Calu3 (cell line): ENCODE measurements at regions not wholly inside any gene's neighbourhood (a gene's known extent, or its start where the extent isn't known, plus 50 kb on each side); places are given as distances from the start of the nearest gene placed in this dataset.

Experiments
- BruUV-seq: library from RNA; stranded (reverse); fragments of 400-500 nt; replicated peaks from 2 replicates; lab custom pipeline; 2021; lab: Mats Ljungman, UMichigan
- CTCF ChIA-PET: fragments of 300-600 bp; sonication (Branson Sonifier 250); formaldehyde crosslinking; loops from one replicate; lab custom pipeline; 2022; ENCODE audit warnings: antibody characterized with exemption; lab: Charles Lee
- DNase-seq: peaks from one replicate; pipeline ENCODE4 v3.0.0; 2022
- H3K27ac Mint-ChIP-seq: one replicate; pipeline ENCODE4 v1.8.0; 2022; ENCODE audit warnings: mixed read lengths; ENCODE audit not compliant: unreplicated experiment
- H3K27me3 Mint-ChIP-seq: one replicate; pipeline ENCODE4 v1.8.0; 2022; ENCODE audit warnings: mixed read lengths; ENCODE audit not compliant: unreplicated experiment
- H3K36me3 Mint-ChIP-seq: one replicate; pipeline ENCODE4 v1.8.0; 2022; ENCODE audit warnings: mild to moderate bottlenecking, moderate library complexity, mixed read lengths; ENCODE audit not compliant: insufficient read depth, unreplicated experiment
- H3K4me1 Mint-ChIP-seq: one replicate; pipeline ENCODE4 v1.8.0; 2022; ENCODE audit warnings: mild to moderate bottlenecking, low read depth, mixed read lengths; ENCODE audit not compliant: unreplicated experiment
- H3K4me3 Mint-ChIP-seq: one replicate; pipeline ENCODE4 v1.8.0; 2022; ENCODE audit warnings: mild to moderate bottlenecking, low read depth, moderate library complexity, mixed read lengths; ENCODE audit not compliant: unreplicated experiment
- H3K9me3 Mint-ChIP-seq: one replicate; pipeline ENCODE4 v1.8.0; 2022; ENCODE audit warnings: low read depth, mixed read lengths; ENCODE audit not compliant: unreplicated experiment
- CTCF ChIP-seq: fragments of 200-600 bp; IDR thresholded peaks from one replicate; pipeline ENCODE4 v1.8.0; 2022; ENCODE audit warnings: antibody characterized with exemption; ENCODE audit not compliant: unreplicated experiment
- intact Hi-C: fragments of 100-400 bp; cut with micrococcal nuclease; formaldehyde crosslinking; loops from one replicate; pipeline ENCODE4 v1.10.0; 2022; ENCODE audit not compliant: unreplicated experiment

- peak overlapping the region; percentile 86 for H3K27ac Mint-ChIP-seq
- intact Hi-C loops = loop anchor here (5.0 to 10.0 kb wide), 4 partner anchors 67 to 390 kb away; no protein-coding TSS in a partner anchor
- peak; percentile 88 for DNase-seq
- no peaks in the 10 kb centered on the region for H3K27me3 Mint-ChIP-seq
- TSS peak; percentile 100 for BruUV-seq
- no peak for TF ChIP-seq CTCF
- peaks cover 28% of the 10 kb centered on the region for H3K36me3 Mint-ChIP-seq
- CTCF ChIA-PET = interaction anchor here (0.6 to 1.7 kb wide), 12 partner anchors 9 to 372 kb away, joined by 3 to 7 read pairs (median 3); no protein-coding TSS in a partner anchor
- peaks cover 2% of the 10 kb centered on the region for H3K9me3 Mint-ChIP-seq
- peaks cover 14% of the 10 kb centered on the region for H3K4me1 Mint-ChIP-seq
- H3K4me3 Mint-ChIP-seq = no peak overlapping the region
Measured at GRCh38 chr6:27684264-27685211, 211.6 kb upstream of the ZNF184 start.

DNA sequence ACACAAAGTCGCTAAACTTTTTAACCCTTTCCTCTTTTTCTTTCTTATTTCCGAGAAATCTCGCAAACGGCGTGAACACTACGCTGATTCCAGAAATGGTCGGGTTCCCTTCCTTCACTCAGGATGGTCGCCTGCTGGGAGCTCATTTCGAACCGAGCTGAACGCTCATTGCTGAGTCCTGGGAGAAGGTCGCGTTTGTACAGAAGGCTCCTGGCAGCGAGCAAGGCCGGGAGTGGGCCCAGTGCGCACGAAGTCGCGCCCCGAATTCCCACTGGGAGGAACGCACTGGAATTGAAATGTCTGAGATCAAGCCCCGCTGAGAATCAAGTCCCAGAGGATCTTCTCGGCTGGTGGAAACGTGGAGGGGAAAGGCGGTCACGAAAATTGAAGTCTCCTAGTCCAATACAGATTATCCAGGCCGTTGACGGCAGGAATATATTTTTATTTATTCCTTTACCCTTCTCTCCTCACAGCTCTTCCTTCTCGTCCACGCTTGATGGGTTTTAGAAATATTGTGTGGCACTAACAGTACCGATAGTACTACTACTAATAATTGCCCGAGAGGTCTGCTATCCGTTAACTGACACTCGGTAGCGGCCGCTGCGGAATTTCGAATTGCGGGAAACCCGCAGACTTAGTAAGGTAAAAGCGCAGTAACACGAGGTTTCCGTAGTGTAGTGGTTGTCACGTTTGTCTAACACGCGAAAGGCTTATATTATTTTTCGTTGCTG, 207.2 kb upstream of the ZNF184 start:
- Mint-ChIP-seq H3K27me3 (no peaks in the 10 kb centered on the region), H3K27ac (no peak overlapping the region), H3K36me3 (peaks cover 9% of the 10 kb centered on the region), H3K4me1 (peaks cover 8% of the 10 kb centered on the region), H3K9me3 (peaks cover 2% of the 10 kb centered on the region), H3K4me3 (no peak overlapping the region)
- no peak for TF ChIP-seq CTCF
- no peak for DNase-seq
- CTCF ChIA-PET = no interaction called here
- intact Hi-C loops = loop anchor here (10.0 kb wide), 1 partner anchor 385 kb away; no protein-coding TSS in a partner anchor
- no TSS peak for BruUV-seq

DNA sequence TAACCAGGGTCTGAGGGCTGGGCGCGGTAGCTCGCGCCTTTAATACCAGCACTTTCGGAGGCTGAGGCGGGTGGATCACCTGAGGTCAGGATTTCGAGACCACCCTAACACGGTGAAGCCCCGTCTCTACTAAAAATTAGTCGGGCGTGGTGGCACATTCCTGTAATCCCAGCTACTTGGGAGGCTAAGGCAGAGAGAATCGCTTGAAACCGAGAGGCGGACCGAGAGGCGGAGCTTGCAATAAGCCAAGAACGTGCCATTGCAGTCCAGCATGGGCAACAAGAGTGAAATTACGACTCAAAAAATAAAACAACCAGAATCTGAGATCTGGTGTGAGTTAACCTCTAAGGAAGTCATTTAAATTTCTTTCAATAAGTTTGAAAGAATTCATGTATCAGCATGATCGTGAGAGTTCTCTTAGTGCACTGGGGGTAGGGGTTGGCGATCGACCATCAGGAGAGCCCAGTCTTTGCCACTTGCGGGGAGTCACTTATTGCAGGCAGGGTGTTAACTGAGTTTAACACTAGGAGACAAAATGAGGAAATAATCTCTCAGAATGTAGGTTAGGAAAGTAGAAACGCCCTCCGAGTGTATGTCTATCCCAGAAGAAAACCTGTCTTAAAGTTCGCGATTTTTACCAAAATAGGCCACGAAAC, 206.5 kb upstream of the ZNF184 start:
- Mint-ChIP-seq H3K9me3 (peaks cover 2% of the 10 kb centered on the region), H3K36me3 (peaks cover 2% of the 10 kb centered on the region), H3K4me1 (peaks cover 8% of the 10 kb centered on the region), H3K27me3 (no peaks in the 10 kb centered on the region), H3K4me3 (no peak overlapping the region), H3K27ac (no peak overlapping the region)
- no peak for DNase-seq
- intact Hi-C loops = no loop called here
- no TSS peak for BruUV-seq
- CTCF ChIA-PET = no interaction called here
- TF ChIP-seq CTCF = no peak

DNA sequence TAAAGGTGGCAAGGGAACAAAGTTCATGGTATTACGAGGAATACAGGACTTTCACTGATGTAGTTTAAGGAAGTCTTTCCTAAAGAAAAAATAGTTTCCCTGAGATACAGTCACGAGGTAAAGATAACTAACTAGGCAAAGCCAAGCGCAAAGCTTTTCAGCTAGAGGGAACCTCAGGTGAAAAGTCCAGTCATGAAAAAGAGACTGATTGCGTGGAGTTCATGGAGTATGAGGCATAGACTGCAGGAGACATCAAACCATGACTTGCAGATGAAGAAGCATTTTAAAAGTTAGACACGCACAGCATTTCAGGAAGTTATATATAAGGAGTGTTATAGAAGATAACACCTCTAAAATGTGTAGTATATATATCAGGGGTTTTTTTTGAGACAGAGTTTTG, 205.6 kb upstream of the ZNF184 start:
- no peak overlapping the region for H3K4me3 Mint-ChIP-seq
- no TSS peak for BruUV-seq
- intact Hi-C loops = no loop called here
- no peaks in the 10 kb centered on the region for H3K27me3 Mint-ChIP-seq
- CTCF ChIA-PET = no interaction called here
- no peak for DNase-seq
- no peak overlapping the region for H3K27ac Mint-ChIP-seq
- no peaks in the 10 kb centered on the region for H3K36me3 Mint-ChIP-seq
- peaks cover 2% of the 10 kb centered on the region for H3K9me3 Mint-ChIP-seq
- peaks cover 8% of the 10 kb centered on the region for H3K4me1 Mint-ChIP-seq
- TF ChIP-seq CTCF = no peak
